Esophagus mucosa (tissue), 1 donor: ENCODE measurements at regions not wholly inside any gene's neighbourhood (a gene's known extent, or its start where the extent isn't known, plus 50 kb on each side); places are given as distances from the start of the nearest gene placed in this dataset.

Experiments used
- ATAC-seq: fragments of 200-7000 bp; cut with Tn5 transposase; one replicate; pipeline ENCODE4 v1.9.1; 2020
- donor health status: DM: yes; HTN: yes; CAD: no.

- no peak for ATAC-seq
Observed at GRCh38 chr22:49160261-49161001, 667.2 kb downstream of the BRD1 start.

GRCh38 chr22:49159711-49160110 lies 668.0 kb downstream of the BRD1 start:
- no peak for ATAC-seq

GRCh38 chr22:49158741-49159564 lies 668.7 kb downstream of the BRD1 start:
- ATAC-seq: no peak

- no peak for ATAC-seq
Observed at GRCh38 chr22:49157529-49158339, 669.9 kb downstream of the BRD1 start.

- no peak for ATAC-seq
Observed at GRCh38 chr22:49156662-49157285, 670.9 kb downstream of the BRD1 start.

GRCh38 chr22:49155770-49156580 lies 671.7 kb downstream of the BRD1 start:
- ATAC-seq: no peak

- no peak for ATAC-seq
Observed at GRCh38 chr22:49155039-49155769, 672.5 kb downstream of the BRD1 start.

GRCh38 chr22:49154433-49154832 lies 673.2 kb downstream of the BRD1 start:
- no peak for ATAC-seq

GRCh38 chr22:49153921-49154320 lies 673.8 kb downstream of the BRD1 start:
- no peak for ATAC-seq

- ATAC-seq: no peak
Observed at GRCh38 chr22:49152939-49153770, 674.5 kb downstream of the BRD1 start.

- ATAC-seq: no peak
Observed at GRCh38 chr22:49152127-49152938, 675.3 kb downstream of the BRD1 start.

- ATAC-seq: no peak
Observed at GRCh38 chr22:49151256-49152126, 676.2 kb downstream of the BRD1 start.

- ATAC-seq: no peak
Observed at GRCh38 chr22:49150801-49151221, 676.9 kb downstream of the BRD1 start.

- no peak for ATAC-seq
Observed at GRCh38 chr22:49149721-49150608, 677.7 kb downstream of the BRD1 start.

GRCh38 chr22:49148895-49149418 lies 678.7 kb downstream of the BRD1 start:
- no peak for ATAC-seq

GRCh38 chr22:49147617-49148175 lies 680.0 kb downstream of the BRD1 start:
- ATAC-seq: no peak
